Astrocyte of the spinal cord (primary cell): ENCODE measurements at regions not wholly inside any gene's neighbourhood (a gene's known extent, or its start where the extent isn't known, plus 50 kb on each side); places are given as distances from the start of the nearest gene placed in this dataset.

Experiments used
- DNase-seq: peaks from one replicate; pipeline ENCODE4 v3.0.0; 2011; ENCODE audit warnings: low read depth, low spot score
- H3K4me3 ChIP-seq: 2 replicates; pipeline ENCODE4 v1.5.1; 2011; ENCODE audit warnings: low read depth, mild to moderate bottlenecking, low read length, moderate library complexity
- in situ Hi-C: cut with HindIII; loops from 2 replicates; pipeline ENCODE4 v1.10.0; 2017; ENCODE audit warnings: low sequenced_read_pairs
- TF ChIP-seq, protein P1 (sequence below): IDR thresholded peaks from 2 replicates; pipeline ENCODE4 v1.5.1; 2012; ENCODE audit warnings: low read depth, mild to moderate bottlenecking, low read length, inconsistent platforms

DNA sequence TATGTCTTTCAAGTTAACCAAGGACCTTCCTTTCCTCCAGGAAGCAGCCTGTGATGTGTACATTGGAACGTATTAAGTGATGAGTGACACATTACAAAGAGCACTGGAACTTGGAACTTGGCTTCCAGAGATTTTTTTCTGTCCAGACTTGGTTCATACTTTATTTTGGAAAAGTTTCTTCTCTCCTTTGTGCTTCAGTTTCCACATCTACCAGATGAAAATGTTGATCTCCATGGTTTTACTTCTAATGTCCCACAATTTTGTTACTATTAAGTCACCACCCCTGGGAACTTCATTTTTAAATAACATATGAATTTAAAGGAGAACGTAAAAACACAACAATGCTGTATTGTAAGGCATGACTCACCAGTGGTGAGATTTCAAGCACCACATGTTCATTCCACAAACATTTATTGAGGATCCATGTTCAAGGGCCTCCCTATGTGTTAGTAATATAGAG is 290.7 kb upstream of the LMCD1 start:
- DNase-seq, result peak; percentile 64
- TF ChIP-seq, protein P1, sequence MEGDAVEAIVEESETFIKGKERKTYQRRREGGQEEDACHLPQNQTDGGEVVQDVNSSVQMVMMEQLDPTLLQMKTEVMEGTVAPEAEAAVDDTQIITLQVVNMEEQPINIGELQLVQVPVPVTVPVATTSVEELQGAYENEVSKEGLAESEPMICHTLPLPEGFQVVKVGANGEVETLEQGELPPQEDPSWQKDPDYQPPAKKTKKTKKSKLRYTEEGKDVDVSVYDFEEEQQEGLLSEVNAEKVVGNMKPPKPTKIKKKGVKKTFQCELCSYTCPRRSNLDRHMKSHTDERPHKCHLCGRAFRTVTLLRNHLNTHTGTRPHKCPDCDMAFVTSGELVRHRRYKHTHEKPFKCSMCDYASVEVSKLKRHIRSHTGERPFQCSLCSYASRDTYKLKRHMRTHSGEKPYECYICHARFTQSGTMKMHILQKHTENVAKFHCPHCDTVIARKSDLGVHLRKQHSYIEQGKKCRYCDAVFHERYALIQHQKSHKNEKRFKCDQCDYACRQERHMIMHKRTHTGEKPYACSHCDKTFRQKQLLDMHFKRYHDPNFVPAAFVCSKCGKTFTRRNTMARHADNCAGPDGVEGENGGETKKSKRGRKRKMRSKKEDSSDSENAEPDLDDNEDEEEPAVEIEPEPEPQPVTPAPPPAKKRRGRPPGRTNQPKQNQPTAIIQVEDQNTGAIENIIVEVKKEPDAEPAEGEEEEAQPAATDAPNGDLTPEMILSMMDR, result no peak
- no peak overlapping the region for H3K4me3 ChIP-seq
- in situ Hi-C loops, result no loop called here

DNA sequence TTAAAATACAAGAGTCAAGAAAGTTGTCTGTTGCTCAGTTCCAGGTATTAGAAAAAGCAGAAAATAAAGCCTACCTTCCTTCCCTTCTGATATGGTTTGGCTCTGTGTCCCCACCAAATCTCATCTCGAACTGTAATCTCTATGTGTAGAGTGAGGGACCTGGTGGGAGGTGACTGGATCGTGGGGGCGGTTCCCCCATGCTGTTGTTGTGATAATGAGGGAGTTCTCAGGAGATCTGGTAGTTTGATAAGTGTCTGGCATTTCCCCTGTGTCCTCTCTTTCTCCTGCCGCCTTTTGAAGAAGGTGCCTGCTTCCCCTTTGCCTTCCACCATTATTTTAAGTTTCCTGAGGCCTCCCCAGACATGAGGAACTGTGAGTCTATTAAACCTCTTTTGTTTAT is 288.8 kb upstream of the LMCD1 start:
- no peak for DNase-seq
- no peak overlapping the region for H3K4me3 ChIP-seq
- TF ChIP-seq, protein P1, result no peak
- in situ Hi-C loops, result no loop called here

DNA sequence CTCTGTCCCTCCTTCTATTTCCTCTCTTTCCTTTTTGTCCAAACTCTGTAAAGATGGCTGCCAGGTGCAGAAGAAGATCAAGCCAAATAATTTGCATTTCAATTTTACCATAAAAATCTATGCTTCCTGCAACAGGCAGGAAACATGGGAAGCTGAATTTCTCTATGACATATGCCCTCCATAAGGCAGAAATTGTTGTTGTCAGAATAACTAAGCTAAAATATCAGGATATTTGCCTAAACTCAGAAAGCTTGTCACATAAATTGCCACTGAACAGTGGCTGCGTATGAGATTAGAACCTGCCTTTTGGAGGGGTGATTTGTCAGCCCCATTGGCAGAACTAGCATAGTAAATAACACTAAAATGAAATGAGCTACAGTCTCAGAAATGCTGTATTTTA is 288.3 kb upstream of the LMCD1 start:
- no peak overlapping the region for H3K4me3 ChIP-seq
- TF ChIP-seq, protein P1, result no peak
- no peak for DNase-seq
- in situ Hi-C loops, result no loop called here

DNA sequence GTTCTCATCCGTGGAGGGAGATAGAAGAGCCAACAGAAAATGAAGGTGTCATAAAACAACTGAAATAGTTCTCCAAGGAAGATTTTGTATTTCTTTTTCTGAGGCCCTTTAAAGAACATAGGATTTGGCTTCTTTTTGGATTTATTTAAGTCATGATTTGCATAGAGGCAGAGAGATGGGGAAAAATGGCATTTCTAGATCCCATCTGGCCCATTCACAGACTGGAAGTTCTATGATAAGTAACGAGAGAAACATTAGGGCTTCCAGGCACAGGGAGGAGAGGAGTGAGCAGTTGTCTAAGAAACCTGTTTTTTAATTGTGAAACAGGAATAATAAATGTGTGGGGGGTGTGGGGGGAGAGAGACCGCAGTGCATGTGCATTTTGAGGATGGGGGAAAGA is 285.8 kb upstream of the LMCD1 start:
- no peak for DNase-seq
- in situ Hi-C loops, result no loop called here
- TF ChIP-seq, protein P1, result no peak
- no peak overlapping the region for H3K4me3 ChIP-seq

DNA sequence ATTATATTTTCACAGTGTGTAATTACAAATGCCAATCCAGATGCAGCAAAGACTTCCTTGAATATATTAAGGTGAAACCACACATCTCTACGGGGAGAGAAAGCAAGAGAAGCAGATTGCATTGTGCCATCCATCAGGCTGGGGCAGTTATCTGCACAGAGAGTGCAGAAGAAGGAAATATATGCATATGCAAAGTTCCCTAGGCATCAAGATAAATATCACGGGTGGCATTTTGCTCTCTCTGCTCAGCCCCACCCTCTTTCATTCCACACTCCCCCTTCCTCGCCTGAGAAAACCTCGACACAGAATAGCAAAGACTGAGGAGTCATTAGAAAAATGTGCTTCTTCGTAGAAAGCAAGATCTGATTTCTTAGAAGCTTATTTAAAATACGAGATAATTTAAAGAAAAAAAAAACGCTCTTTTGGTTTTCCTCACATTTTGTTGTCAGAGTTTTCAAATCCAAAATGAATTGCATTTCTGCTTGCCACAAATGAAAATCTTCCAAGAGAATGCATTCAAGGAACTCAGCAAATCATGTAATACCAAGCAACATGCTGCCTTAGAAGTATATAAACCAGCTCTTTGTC is 283.2 kb upstream of the LMCD1 start:
- in situ Hi-C loops, result no loop called here
- TF ChIP-seq, protein P1, result no peak
- DNase-seq, result no peak
- H3K4me3 ChIP-seq, result no peak overlapping the region

DNA sequence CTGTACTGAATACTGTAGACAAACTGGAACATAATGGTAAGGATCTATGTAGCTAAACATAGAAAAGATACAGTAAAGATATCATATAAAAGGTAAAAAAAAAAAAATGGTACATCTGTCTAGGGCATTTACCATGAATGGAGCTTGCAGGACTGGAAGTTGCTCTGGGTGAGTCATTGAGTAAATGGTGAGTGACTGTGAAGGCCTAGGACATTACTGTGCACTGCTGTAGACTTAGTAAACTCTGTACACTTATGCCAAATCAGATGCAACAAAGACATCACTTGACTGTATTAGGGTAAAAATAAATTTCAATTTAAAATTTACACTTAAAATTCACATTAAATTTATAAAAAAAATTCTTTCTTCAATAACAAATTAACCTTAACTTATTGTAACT is 281.3 kb upstream of the LMCD1 start:
- in situ Hi-C loops, result no loop called here
- H3K4me3 ChIP-seq, result no peak overlapping the region
- TF ChIP-seq, protein P1, result no peak
- DNase-seq, result peak; percentile 47
